Esophagus muscularis mucosa (tissue), 3 donors: ENCODE measurements at regions not wholly inside any gene's neighbourhood (a gene's known extent, or its start where the extent isn't known, plus 50 kb on each side); places are given as distances from the start of the nearest gene placed in this dataset.

Experiments
- CTCF ChIP-seq, 3 experiments: fragments of 200-600 bp in 2 of 3; fragments of 450-650 bp in 1 of 3; sonication (generic) in 2 of 3; IDR thresholded peaks; one replicate each; pipeline ENCODE4 v1.5.1; 2017 to 2019; ENCODE audit warnings: antibody characterized with exemption in 3 of 3, mild to moderate bottlenecking in 2 of 3, moderate library complexity in 1 of 3
- POLR2A ChIP-seq: fragments of 450-650 bp; IDR thresholded peaks from one replicate; pipeline ENCODE4 v1.6.1; 2017; ENCODE audit warnings: antibody characterized with exemption, moderate library complexity, mild to moderate bottlenecking, low read depth

GRCh38 chr2:41957431-41957830 lies 90.4 kb upstream of the PKDCC start:
- no peak for TF ChIP-seq POLR2A
- no peak for TF ChIP-seq CTCF (IDR thresholded peaks at IDR 0.05)
